ENCODE measurements at regions not wholly inside any gene's neighbourhood (a gene's known extent, or its start where the extent isn't known, plus 50 kb on each side); places are given as distances from the start of the nearest gene placed in this dataset.

DNA sequence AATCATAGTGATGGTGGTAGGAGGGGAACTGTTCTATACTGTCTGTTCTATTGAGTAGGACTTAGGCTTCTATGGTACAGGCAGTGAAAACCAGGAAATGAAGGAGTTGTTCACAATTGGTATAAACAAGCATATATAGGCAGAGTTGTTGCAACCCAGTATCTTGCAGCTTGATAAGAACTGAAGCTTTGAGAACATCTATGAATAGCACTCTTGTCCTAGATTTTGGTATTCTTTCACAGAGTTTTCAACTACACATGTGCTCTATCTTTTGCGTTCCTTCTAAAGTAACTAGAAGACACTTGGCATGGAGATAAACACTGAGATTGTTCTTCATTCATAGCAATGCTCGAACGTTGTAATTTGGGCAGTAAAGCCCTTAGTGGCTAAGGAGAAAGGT, 91.8 kb downstream of the KCNJ2 start:
- Histone ChIP-seq H3K9me1 (ENCODE audit: control insufficient read depth, extremely low read depth, insufficient read depth, low read length) (no peaks in the 10 kb centered on the region), H3K4me2 (ENCODE audit: control insufficient read depth, extremely low read depth, insufficient read depth, low read depth, low read length) (no peak overlapping the region), H3K27me3 (ENCODE audit: control insufficient read depth, extremely low read depth, insufficient read depth, low read length) (no peaks in the 10 kb centered on the region), H4K20me1 (ENCODE audit: control insufficient read depth, extremely low read depth, insufficient read depth, low read length) (no peaks in the 10 kb centered on the region), H3K4me1 (ENCODE audit: control insufficient read depth, extremely low read depth, insufficient read depth, low read length) (no peaks in the 10 kb centered on the region), H3K36me3 (ENCODE audit: control insufficient read depth in 2 of 2, extremely low read depth in 1 of 2, insufficient read depth in 2 of 2, low read length in 2 of 2) (no peaks in the 10 kb centered on the region), H3K4me3 (ENCODE audit: control insufficient read depth in 2 of 3, extremely low read depth in 1 of 3, insufficient read depth in 2 of 3, low read depth in 1 of 3, low read length in 3 of 3) (no peak overlapping the region), H2AFZ (ENCODE audit: control insufficient read depth, low read length) (no peak overlapping the region), H3K9me3 (ENCODE audit: control insufficient read depth, low read depth, low read length) (no peaks in the 10 kb centered on the region), H3K27ac (ENCODE audit: control insufficient read depth, insufficient read depth, low read length) (no peak overlapping the region), H3K79me2 (ENCODE audit: control insufficient read depth, insufficient read depth, low read length) (no peaks in the 10 kb centered on the region), H3K9ac (ENCODE audit: control insufficient read depth, extremely low read depth, insufficient read depth, low read length) (no peak overlapping the region)
- DNase-seq (ENCODE audit: low read depth, low spot score) (no peak), FAIRE-seq (no peak)
- dilution Hi-C loops (cut with MboI; ENCODE audit: extremely low pct_ligation_motif_present, low sequenced_read_pairs): no loop called here
- TF ChIP-seq, protein P1, sequence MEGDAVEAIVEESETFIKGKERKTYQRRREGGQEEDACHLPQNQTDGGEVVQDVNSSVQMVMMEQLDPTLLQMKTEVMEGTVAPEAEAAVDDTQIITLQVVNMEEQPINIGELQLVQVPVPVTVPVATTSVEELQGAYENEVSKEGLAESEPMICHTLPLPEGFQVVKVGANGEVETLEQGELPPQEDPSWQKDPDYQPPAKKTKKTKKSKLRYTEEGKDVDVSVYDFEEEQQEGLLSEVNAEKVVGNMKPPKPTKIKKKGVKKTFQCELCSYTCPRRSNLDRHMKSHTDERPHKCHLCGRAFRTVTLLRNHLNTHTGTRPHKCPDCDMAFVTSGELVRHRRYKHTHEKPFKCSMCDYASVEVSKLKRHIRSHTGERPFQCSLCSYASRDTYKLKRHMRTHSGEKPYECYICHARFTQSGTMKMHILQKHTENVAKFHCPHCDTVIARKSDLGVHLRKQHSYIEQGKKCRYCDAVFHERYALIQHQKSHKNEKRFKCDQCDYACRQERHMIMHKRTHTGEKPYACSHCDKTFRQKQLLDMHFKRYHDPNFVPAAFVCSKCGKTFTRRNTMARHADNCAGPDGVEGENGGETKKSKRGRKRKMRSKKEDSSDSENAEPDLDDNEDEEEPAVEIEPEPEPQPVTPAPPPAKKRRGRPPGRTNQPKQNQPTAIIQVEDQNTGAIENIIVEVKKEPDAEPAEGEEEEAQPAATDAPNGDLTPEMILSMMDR (optimal IDR thresholded peaks at IDR 0.05 in 1 of 3, IDR thresholded peaks at IDR 0.05 in 1 of 3, conservative IDR thresholded peaks at IDR 0.05 in 1 of 3; ENCODE audit: extremely low read depth in 1 of 3, insufficient read depth in 2 of 3, low read length in 3 of 3): no peak
- TF ChIP-seq EZH2 (IDR thresholded peaks at IDR 0.05; ENCODE audit: low read length): no peak

DNA sequence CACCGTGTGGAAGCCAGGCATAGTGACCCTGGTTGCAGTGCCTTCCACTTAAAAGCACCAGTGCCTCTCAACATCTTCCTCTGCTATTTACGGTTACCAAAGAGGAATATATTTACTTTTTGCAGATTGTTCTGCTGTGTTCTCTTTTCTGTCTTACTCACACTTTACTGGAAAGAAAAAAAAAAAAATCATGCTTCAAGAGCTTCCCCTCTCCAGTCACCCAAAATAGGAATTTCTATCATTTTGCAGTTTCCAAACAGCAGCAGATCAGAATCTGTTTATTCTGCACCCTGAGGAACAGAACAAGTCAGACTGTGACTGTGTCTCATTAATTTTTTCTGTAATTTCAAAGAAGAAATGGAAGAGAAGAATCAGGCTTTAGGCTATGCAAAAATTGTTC, 96.1 kb downstream of the KCNJ2 start:
- Histone ChIP-seq H3K27ac (ENCODE audit: control insufficient read depth, insufficient read depth, low read length) (no peak overlapping the region), H3K9me3 (ENCODE audit: control insufficient read depth, low read depth, low read length) (no peaks in the 10 kb centered on the region), H3K27me3 (ENCODE audit: control insufficient read depth, extremely low read depth, insufficient read depth, low read length) (no peaks in the 10 kb centered on the region), H4K20me1 (ENCODE audit: control insufficient read depth, extremely low read depth, insufficient read depth, low read length) (no peaks in the 10 kb centered on the region), H3K4me1 (ENCODE audit: control insufficient read depth, extremely low read depth, insufficient read depth, low read length) (peaks cover 3% of the 10 kb centered on the region), H3K4me2 (ENCODE audit: control insufficient read depth, extremely low read depth, insufficient read depth, low read depth, low read length) (no peak overlapping the region), H3K9me1 (ENCODE audit: control insufficient read depth, extremely low read depth, insufficient read depth, low read length) (no peaks in the 10 kb centered on the region), H3K4me3 (ENCODE audit: control insufficient read depth in 2 of 3, extremely low read depth in 1 of 3, insufficient read depth in 2 of 3, low read depth in 1 of 3, low read length in 3 of 3) (no peak overlapping the region), H3K36me3 (ENCODE audit: control insufficient read depth in 2 of 2, extremely low read depth in 1 of 2, insufficient read depth in 2 of 2, low read length in 2 of 2) (no peaks in the 10 kb centered on the region), H2AFZ (ENCODE audit: control insufficient read depth, low read length) (no peak overlapping the region), H3K9ac (ENCODE audit: control insufficient read depth, extremely low read depth, insufficient read depth, low read length) (no peak overlapping the region), H3K79me2 (ENCODE audit: control insufficient read depth, insufficient read depth, low read length) (no peaks in the 10 kb centered on the region)
- dilution Hi-C loops (cut with MboI; ENCODE audit: extremely low pct_ligation_motif_present, low sequenced_read_pairs): no loop called here
- no peak for DNase-seq (ENCODE audit: low read depth, low spot score)
- TF ChIP-seq, protein P1 (optimal IDR thresholded peaks at IDR 0.05 in 1 of 3, IDR thresholded peaks at IDR 0.05 in 1 of 3, conservative IDR thresholded peaks at IDR 0.05 in 1 of 3; ENCODE audit: extremely low read depth in 1 of 3, insufficient read depth in 2 of 3, low read length in 3 of 3): no peak
- no peak for TF ChIP-seq EZH2 (IDR thresholded peaks at IDR 0.05; ENCODE audit: low read length)
- no peak for FAIRE-seq

All from keratinocyte (primary cell).